PC-3 (cell line): ENCODE measurements at regions not wholly inside any gene's neighbourhood (a gene's known extent, or its start where the extent isn't known, plus 50 kb on each side); places are given as distances from the start of the nearest gene placed in this dataset.
A peak's percentile ranks its signal among the peaks of the same experiment; 100 is the strongest.

ENCODE experiments used
- ATAC-seq: fragments of 200-7000 bp; cut with Tn5 transposase; 2 replicates; pipeline ENCODE4 v1.9.1; 2020; ENCODE audit warnings: mild to moderate bottlenecking, moderate library complexity
- BruUV-seq: library from RNA; stranded (reverse); fragments of 400-500 nt; replicated peaks from 2 replicates; lab custom pipeline; 2021; lab: Mats Ljungman, UMichigan
- CTCF ChIA-PET: fragments of 300-600 bp; sonication (Branson Sonifier 250); formaldehyde crosslinking; loops from one replicate; lab custom pipeline; 2022; ENCODE audit warnings: antibody characterized with exemption; lab: Charles Lee
- POLR2A ChIA-PET: fragments of 300-600 bp; sonication (Branson Sonifier 250); formaldehyde crosslinking; loops from one replicate; lab custom pipeline; 2022; ENCODE audit warnings: antibody characterized with exemption; ENCODE audit not compliant: unreplicated experiment; lab: Charles Lee
- DNase-seq: peaks from one replicate; pipeline ENCODE4 v3.0.0-alpha.2; 2015
- H2AFZ ChIP-seq: fragments of 300-600 bp; sonication (generic); 2 replicates; pipeline ENCODE4 v1.6.0; 2016; ENCODE audit warnings: antibody characterized with exemption, low read length
- H3F3A ChIP-seq: fragments of 300-600 bp; sonication (generic); one replicate; pipeline ENCODE4 v1.6.0; 2017; ENCODE audit warnings: antibody characterized with exemption, low read length, control low read depth, mild to moderate bottlenecking; ENCODE audit not compliant: unreplicated experiment
- H3K27ac ChIP-seq: fragments of 300-600 bp; sonication (generic); 2 replicates; pipeline ENCODE4 v1.5.1; 2016; ENCODE audit warnings: mild to moderate bottlenecking, low read length
- H3K27me3 ChIP-seq: fragments of 300-600 bp; sonication (generic); 2 replicates; pipeline ENCODE4 v1.6.1; 2016; ENCODE audit warnings: low read length, mixed read lengths
- H3K36me3 ChIP-seq: fragments of 300-600 bp; sonication (generic); 2 replicates; pipeline ENCODE4 v1.6.1; 2016; ENCODE audit warnings: low read depth, mixed run types, low read length, mixed read lengths
- H3K4me1 ChIP-seq: fragments of 300-600 bp; sonication (generic); 2 replicates; pipeline ENCODE4 v1.5.1; 2016; ENCODE audit warnings: low read length; ENCODE audit not compliant: insufficient read depth
- H3K4me2 ChIP-seq: fragments of 300-600 bp; sonication (generic); 2 replicates; pipeline ENCODE4 v1.6.0; 2016; ENCODE audit warnings: low read length
- H3K4me3 ChIP-seq: fragments of 300-600 bp; sonication (generic); 2 replicates; pipeline ENCODE4 v1.5.1; 2016; ENCODE audit warnings: mild to moderate bottlenecking, low read length, mixed read lengths
- H3K79me2 ChIP-seq: fragments of 300-600 bp; sonication (generic); 2 replicates; pipeline ENCODE4 v1.6.1; 2017; ENCODE audit warnings: low read length, mixed read lengths
- H3K9ac ChIP-seq: fragments of 300-600 bp; sonication (generic); 2 replicates; pipeline ENCODE4 v1.6.0; 2016; ENCODE audit warnings: mild to moderate bottlenecking, low read length
- H3K9me2 ChIP-seq: fragments of 300-600 bp; sonication (generic); replicated peaks from 2 replicates; pipeline ENCODE4 v1.6.1; 2016; ENCODE audit warnings: mixed run types, low read length, mixed read lengths
- H3K9me3 ChIP-seq: fragments of 300-600 bp; sonication (generic); 2 replicates; pipeline ENCODE4 v1.6.1; 2016; ENCODE audit warnings: low read length, mixed read lengths
- H4K20me1 ChIP-seq: fragments of 300-600 bp; sonication (generic); 2 replicates; pipeline ENCODE4 v1.6.1; 2016; ENCODE audit warnings: low read length, mixed read lengths
- CTCF ChIP-seq: fragments of 300-600 bp; sonication (generic); conservative IDR thresholded peaks from 2 replicates; pipeline ENCODE4 v1.5.1; 2017; ENCODE audit warnings: antibody characterized with exemption, low read depth, mild to moderate bottlenecking, low read length
- EZH2 ChIP-seq: fragments of 300-600 bp; sonication (generic); IDR thresholded peaks from one replicate; pipeline ENCODE4 v1.6.1; 2017; ENCODE audit warnings: antibody characterized with exemption, mild to moderate bottlenecking, low read length; ENCODE audit not compliant: unreplicated experiment
- EZH2phosphoT487 ChIP-seq: fragments of 300-600 bp; sonication (generic); IDR thresholded peaks from 2 replicates; pipeline ENCODE4 v1.6.1; 2018; ENCODE audit warnings: mild to moderate bottlenecking, antibody characterized with exemption, low read length, borderline replicate concordance
- intact Hi-C: fragments of 100-400 bp; cut with micrococcal nuclease; formaldehyde crosslinking; loops from 2 replicates; pipeline ENCODE4 v1.9.0; 2023

GRCh38 chr7:42739638-42740037 is 172.2 kb downstream of the C7orf25 start:
- ATAC-seq, result no peak
- CTCF ChIA-PET, result no interaction called here
- Histone ChIP-seq H4K20me1 (no peaks in the 10 kb centered on the region), H3K27ac (no peak overlapping the region), H3K9me2 (no peaks in the 10 kb centered on the region), H3K4me3 (no peak overlapping the region), H3K9ac (no peak overlapping the region), H3K36me3 (no peaks in the 10 kb centered on the region), H3K27me3 (no peaks in the 10 kb centered on the region), H3K4me2 (no peak overlapping the region), H3F3A (no peaks in the 10 kb centered on the region), H3K9me3 (no peaks in the 10 kb centered on the region), H3K4me1 (no peaks in the 10 kb centered on the region), H3K79me2 (no peaks in the 10 kb centered on the region), H2AFZ (no peak overlapping the region)
- no peak for DNase-seq
- TF ChIP-seq EZH2phosphoT487 (no peak), CTCF (no peak), EZH2 (no peak)
- POLR2A ChIA-PET, result no interaction called here
- intact Hi-C loops, result no loop called here
- BruUV-seq, result no TSS peak

GRCh38 chr7:42736931-42737330 is 174.9 kb downstream of the C7orf25 start:
- no peak overlapping the region for H3K27ac ChIP-seq
- H3K79me2 ChIP-seq, result no peaks in the 10 kb centered on the region
- POLR2A ChIA-PET, result interaction anchor here (0.6 kb wide), 1 partner anchor 191 kb away, joined by 5 read pairs; no protein-coding TSS in a partner anchor
- H3K4me2 ChIP-seq, result no peak overlapping the region
- no peaks in the 10 kb centered on the region for H4K20me1 ChIP-seq
- DNase-seq, result peak; percentile 37
- H3K4me3 ChIP-seq, result no peak overlapping the region
- H3K9me2 ChIP-seq, result no peaks in the 10 kb centered on the region
- H3F3A ChIP-seq, result no peaks in the 10 kb centered on the region
- H3K36me3 ChIP-seq, result no peaks in the 10 kb centered on the region
- TF ChIP-seq EZH2 (no peak), EZH2phosphoT487 (no peak), CTCF (peak; percentile 36; the same call in 1 of the 2 replicates)
- no peak overlapping the region for H2AFZ ChIP-seq
- BruUV-seq, result no TSS peak
- H3K9me3 ChIP-seq, result no peaks in the 10 kb centered on the region
- CTCF ChIA-PET, result interaction anchor here (0.6 to 1.1 kb wide), 5 partner anchors 14 to 512 kb away, joined by 3 to 8 read pairs (median 3); no protein-coding TSS in a partner anchor
- no peaks in the 10 kb centered on the region for H3K4me1 ChIP-seq
- peak; percentile 85 for ATAC-seq
- H3K27me3 ChIP-seq, result no peaks in the 10 kb centered on the region
- H3K9ac ChIP-seq, result no peak overlapping the region
- intact Hi-C loops, result no loop called here

GRCh38 chr7:42735081-42735480 is 176.8 kb downstream of the C7orf25 start:
- Histone ChIP-seq H3K36me3 (no peaks in the 10 kb centered on the region), H4K20me1 (no peaks in the 10 kb centered on the region), H3K9me2 (no peaks in the 10 kb centered on the region), H2AFZ (no peak overlapping the region), H3K4me3 (no peak overlapping the region), H3K4me2 (no peak overlapping the region), H3K9me3 (no peaks in the 10 kb centered on the region), H3K27ac (no peak overlapping the region), H3K4me1 (no peaks in the 10 kb centered on the region), H3F3A (no peaks in the 10 kb centered on the region), H3K27me3 (no peaks in the 10 kb centered on the region), H3K79me2 (no peaks in the 10 kb centered on the region), H3K9ac (no peak overlapping the region)
- POLR2A ChIA-PET, result no interaction called here
- BruUV-seq, result no TSS peak
- intact Hi-C loops, result no loop called here
- TF ChIP-seq EZH2phosphoT487, result no peak
- TF ChIP-seq CTCF, result no peak
- no peak for TF ChIP-seq EZH2
- DNase-seq, result no peak
- ATAC-seq, result peak; percentile 31; the same call in 1 of the 2 replicates
- CTCF ChIA-PET, result interaction anchor here (0.5 kb wide), 1 partner anchor 56 kb away, joined by 3 read pairs; no protein-coding TSS in a partner anchor
